ENCODE measurements at regions not wholly inside any gene's neighbourhood (a gene's known extent, or its start where the extent isn't known, plus 50 kb on each side); places are given as distances from the start of the nearest gene placed in this dataset.

DNA sequence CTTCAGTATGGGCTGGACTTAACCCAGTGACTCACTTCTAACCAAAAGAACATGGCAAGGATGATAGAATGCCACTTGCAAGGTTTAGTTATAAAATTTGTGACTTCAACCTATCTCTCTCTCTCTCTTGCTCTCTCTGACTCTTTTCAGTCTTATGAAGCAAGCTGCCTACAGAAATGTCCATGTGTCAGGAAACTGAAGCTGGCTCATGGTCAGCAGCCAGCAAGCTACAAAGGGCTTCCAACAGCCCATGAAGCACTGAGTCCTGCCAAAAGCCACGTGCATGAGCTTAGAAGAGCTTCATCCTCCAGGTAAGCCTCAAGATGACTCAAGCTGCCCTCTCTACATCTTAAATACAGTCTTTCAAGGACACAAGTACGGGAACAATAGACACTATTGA lies 100.3 kb downstream of the HS3ST1 start:
- TF ChIP-seq, protein P1, sequence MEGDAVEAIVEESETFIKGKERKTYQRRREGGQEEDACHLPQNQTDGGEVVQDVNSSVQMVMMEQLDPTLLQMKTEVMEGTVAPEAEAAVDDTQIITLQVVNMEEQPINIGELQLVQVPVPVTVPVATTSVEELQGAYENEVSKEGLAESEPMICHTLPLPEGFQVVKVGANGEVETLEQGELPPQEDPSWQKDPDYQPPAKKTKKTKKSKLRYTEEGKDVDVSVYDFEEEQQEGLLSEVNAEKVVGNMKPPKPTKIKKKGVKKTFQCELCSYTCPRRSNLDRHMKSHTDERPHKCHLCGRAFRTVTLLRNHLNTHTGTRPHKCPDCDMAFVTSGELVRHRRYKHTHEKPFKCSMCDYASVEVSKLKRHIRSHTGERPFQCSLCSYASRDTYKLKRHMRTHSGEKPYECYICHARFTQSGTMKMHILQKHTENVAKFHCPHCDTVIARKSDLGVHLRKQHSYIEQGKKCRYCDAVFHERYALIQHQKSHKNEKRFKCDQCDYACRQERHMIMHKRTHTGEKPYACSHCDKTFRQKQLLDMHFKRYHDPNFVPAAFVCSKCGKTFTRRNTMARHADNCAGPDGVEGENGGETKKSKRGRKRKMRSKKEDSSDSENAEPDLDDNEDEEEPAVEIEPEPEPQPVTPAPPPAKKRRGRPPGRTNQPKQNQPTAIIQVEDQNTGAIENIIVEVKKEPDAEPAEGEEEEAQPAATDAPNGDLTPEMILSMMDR (IDR thresholded peaks at IDR 0.05; ENCODE audit: insufficient read depth, low read depth, low read length, missing control alignments): no peak
- DNase-seq (ENCODE audit: low read depth): no peak

DNA sequence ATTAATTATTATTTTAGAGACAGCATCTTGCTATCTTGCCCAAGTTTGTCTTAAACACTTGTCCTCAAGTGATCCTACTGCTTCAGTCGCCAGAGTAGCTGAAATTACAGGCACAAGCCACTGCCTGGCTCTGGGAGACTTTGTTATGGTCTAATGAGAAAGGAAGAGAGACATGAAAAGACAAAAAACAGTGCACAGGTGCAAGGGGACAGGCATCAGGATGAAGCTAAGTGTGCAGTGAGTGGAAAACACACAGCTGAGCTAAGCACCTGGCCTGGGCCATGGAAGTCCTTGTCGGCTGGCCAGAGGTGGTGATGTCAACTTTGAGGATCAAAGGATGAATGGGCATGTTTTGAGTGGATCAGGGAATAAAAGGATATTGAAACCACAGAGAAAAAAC lies 102.7 kb downstream of the HS3ST1 start:
- TF ChIP-seq, protein P1 (IDR thresholded peaks at IDR 0.05; ENCODE audit: insufficient read depth, low read depth, low read length, missing control alignments): no peak
- no peak for DNase-seq (ENCODE audit: low read depth)
- no peak overlapping the region for H3K4me3 ChIP-seq (ENCODE audit: low read depth, low read length)

More for the DNA sequence above, 100.3 kb downstream of the HS3ST1 start:
- H3K4me3 ChIP-seq (ENCODE audit: low read depth, low read length): no peak overlapping the region

DNA sequence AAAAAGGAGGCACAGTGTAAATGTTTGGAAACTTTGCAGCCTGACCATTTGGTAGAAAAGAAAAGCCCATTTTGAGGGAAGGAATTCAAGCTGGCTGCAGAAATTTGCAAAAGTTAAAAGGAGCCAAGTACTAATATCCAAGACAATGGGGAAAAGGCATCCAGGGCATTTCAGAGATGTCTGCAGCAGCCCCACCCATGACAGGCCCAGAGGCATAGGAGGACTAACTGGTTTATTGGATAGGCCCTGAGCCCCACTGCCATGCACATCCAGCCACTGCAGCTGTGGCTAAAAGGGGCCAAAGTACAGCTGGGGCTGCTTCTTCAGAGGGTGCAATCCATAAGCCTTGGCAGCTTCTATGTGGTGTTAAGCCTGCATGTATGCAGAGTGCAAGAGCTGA lies 104.9 kb downstream of the HS3ST1 start:
- TF ChIP-seq, protein P1 (IDR thresholded peaks at IDR 0.05; ENCODE audit: insufficient read depth, low read depth, low read length, missing control alignments): no peak
- H3K4me3 ChIP-seq (ENCODE audit: low read depth, low read length): no peak overlapping the region
- DNase-seq (ENCODE audit: low read depth): no peak

DNA sequence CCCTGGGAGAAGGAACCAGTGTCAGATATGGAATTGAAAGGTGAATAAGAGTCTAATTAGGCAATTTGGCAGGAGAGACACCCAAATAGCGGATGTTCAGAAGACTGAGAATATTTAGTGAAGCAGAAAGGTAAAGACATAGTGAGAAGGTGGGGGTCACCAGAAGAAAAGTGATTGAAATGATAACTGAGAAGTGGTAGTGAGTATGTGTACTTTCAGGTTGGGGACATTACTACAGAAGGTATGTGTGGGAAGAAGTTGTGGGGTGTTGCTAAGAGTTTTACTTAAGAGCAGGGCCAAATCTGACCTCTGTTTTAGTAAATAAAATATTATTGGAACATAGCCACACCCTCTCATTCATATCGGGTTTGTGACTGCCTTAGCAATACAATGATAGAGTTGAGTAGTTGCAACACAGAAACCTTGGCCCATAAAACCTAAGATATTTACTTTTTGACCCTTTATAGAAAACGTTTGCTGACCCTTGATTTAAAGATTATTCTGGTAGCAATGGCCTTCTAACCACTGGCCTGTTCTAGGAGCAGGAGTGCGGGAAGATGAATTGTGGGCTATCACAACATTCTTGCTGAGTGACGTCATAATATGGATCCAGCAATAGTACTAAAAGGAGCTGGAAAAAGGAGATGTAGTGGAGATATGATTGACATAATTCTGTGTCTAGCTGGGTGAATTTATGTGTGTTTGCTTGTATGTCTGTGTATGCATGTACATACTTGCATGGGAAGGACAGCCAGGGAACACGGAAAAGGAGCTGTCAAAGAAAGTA lies 115.3 kb downstream of the HS3ST1 start:
- DNase-seq (ENCODE audit: low read depth): peak; percentile 48
- TF ChIP-seq, protein P1 (IDR thresholded peaks at IDR 0.05; ENCODE audit: insufficient read depth, low read depth, low read length, missing control alignments): no peak
- H3K4me3 ChIP-seq (ENCODE audit: low read depth, low read length): no peak overlapping the region

DNA sequence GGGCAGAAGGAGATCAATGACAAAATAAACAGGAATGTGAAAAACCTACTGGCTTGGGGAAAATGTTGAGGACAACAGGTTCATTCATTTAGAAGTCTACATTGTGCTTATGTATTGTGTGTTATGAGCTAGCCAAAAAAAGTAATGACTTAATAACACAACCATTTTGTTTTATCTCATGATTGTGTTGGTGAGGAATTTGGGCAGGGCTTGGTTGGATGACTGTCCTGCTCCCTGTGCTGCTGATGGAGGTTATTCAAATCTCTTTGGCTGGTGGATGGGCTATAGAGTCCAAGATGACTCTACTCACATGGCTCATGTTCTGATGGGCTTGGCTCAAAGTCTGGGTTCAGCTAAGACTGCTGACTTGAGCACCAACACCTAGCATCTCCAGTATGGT lies 116.3 kb downstream of the HS3ST1 start:
- DNase-seq (ENCODE audit: low read depth): no peak
- no peak overlapping the region for H3K4me3 ChIP-seq (ENCODE audit: low read depth, low read length)
- TF ChIP-seq, protein P1 (IDR thresholded peaks at IDR 0.05; ENCODE audit: insufficient read depth, low read depth, low read length, missing control alignments): no peak

DNA sequence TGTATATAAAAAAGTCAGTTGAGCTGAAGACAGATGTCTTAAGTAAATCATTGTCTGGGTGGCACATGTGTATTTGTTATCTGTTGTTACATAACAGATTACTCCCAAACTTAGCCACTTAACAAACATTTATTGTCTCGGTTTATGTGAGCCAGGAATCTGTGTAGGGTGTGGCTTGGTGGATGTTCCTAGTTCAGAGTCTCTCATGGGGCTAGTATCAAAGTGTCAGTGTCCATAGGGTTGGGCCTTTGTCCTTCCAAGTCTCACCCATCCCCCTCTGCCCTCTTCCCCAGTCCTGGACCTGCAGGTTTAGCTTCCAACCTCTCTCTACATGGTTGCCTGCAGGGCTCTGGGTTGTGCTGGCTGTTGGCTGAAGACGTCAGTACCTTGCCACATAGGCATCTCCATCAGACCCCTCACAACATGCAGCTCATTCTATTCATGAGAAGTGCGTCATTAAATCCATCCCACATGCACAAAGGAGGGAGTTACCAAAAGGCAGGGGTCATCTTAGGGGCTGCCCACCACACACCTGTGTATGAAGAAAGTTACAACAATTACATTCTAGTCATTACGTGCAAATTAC lies 127.5 kb downstream of the HS3ST1 start:
- TF ChIP-seq, protein P1 (IDR thresholded peaks at IDR 0.05; ENCODE audit: insufficient read depth, low read depth, low read length, missing control alignments): no peak
- no peak for DNase-seq (ENCODE audit: low read depth)
- no peak overlapping the region for H3K4me3 ChIP-seq (ENCODE audit: low read depth, low read length)

All from GM12865 (cell line).